GM20431 (cell line): ENCODE measurements at regions not wholly inside any gene's neighbourhood (a gene's known extent, or its start where the extent isn't known, plus 50 kb on each side); places are given as distances from the start of the nearest gene placed in this dataset.

ENCODE experiments used
- in situ Hi-C: fragments of 300-500 bp; cut with MseI, MboI; formaldehyde crosslinking; loops from one replicate; pipeline ENCODE4 v1.15.0; 2020; ENCODE audit warnings: low sequenced_read_pairs; ENCODE audit not compliant: unreplicated experiment

DNA sequence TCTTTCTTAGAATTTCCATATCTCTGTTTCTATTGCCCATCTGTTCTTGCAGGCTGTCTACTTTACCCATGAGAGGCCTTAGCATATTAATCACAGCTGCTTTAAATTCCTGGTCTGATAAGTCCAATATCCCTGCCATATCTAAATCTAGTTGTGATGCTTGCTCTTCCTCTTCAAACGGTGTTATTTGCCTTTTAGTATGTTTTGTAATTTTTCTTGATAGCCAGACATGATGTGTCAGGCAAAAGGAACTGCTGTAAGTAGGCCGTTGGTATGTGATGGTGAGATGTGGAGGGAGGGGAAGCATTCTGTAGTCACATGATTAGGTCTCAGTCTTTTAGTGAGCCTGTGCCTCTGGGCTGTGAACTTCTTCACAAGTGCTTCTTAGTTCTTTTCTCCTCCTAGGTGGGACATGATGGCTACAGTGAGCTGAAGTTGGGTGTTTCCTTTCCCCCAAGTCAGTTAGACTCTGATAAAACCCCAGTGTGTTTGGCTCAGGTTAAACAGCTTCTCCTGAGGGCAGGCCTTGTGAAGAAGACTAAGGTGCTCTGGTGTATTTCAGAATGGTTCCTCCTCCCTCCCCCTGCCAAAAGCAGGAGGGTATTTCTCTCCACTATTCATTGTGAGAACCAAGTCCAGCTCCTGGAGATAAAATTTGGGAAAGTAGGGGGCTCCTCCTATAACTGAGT, 195.9 kb upstream of the PARP11 start:
- in situ Hi-C loops: no loop called here

DNA sequence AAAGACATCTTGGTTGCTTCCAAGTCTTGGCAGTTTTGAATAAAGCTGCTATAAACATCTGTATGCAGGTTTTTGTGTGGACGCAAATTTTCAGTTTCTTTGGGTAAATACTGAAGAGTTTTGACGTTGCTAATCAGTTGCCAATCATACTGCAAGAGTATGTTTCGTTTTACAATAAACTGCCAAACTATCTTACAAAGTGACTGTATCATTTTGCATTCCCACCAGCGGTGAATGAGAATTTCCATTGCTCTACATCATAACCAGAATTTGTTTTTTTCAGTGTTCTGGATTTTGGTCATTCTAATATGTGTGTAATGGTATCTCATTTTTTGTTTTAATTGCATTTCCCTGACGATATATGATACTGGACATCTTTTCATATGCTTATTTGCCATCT, 190.8 kb upstream of the PARP11 start:
- in situ Hi-C loops: no loop called here

DNA sequence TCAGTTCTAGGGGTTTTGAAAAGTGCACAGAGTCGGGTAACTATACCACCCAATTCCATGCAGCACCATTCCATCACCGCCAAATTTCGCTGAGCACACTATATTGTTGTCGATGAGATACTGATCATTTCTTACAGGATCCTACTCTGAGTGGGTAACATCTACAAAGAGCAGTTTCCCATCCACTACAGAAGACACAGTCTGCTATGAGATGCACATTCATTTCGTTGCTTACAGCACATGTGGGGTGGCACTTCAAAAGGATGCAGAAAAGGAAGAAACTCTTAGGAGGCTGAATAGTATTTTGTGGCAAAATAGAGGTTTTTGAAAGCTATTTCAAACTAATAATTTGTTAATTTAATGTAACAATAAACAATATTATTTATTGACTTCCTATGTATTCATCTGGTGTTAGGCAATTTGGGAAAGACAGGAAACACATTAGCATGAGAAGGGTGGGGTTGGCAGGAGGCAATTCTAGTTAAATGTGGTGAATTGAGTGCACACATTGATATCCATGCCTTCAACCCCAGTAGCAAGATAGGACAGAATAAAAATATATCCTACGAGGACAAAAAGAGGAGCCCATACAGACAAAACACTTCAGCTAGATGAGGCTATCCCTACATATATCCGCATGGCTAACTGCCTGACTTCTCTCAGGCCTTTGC, 186.8 kb upstream of the PARP11 start:
- in situ Hi-C loops: no loop called here

DNA sequence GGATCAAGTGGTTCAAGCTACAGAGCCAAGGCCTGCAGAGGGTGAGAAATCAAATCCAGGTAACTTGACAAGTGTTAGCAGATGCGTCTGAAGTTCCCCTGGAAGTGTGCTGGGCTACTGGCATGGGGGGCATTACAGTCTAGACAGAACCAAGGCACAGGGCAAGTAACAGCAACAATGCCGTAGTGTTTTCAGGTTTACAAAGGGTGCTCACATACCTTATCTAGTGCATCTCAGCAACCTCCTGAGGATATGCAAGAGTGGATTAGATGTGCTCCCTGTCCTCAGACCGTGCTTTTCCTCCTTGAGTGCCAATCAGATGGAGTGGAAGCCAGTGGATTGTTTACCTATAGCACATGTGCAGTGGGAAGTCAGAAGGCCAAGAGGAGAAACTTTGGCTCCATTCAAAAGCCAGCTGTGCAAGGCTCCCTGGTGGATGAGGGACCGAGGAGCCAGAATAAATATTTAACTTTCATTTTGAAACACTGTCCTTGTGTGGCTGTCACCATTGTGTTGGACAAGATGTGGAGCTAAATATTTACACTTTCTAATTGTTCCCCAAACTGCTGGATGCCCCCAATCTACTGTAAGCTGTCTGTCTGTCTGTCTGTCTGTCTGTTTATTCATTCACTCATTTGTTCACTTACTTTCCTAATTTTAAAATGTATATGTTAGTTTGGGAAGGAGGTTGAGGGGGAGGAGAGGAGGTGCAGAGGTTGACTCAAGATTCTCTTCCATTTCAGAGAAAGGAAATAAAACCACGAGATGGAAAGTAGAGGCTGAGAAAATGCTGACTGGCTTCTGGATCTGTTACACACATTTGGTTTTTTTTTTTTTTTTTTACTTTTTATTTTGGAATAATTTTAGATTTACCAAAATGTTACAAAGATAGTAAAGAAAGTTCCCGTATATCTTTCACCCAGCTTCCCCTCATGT, 184.0 kb upstream of the PARP11 start:
- in situ Hi-C loops: no loop called here

DNA sequence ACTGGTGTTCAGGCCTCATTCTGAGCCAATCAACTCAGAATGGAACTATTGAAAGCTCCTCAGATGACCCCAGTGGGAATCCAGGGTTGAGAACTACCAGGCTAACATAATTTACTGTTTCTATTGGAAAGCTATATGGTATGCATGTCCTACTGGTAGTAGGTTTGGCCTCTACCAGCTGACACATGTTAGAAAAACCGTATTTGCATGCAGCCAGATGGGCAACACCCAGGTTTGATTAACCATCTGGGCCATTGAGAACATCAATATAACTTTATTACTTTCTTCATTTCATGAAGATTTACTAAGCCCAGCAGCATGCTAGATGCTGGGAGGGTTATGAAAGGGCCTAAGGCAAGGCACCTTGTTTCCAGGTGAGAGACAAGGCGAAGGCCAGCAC, 181.4 kb upstream of the PARP11 start:
- in situ Hi-C loops: no loop called here

DNA sequence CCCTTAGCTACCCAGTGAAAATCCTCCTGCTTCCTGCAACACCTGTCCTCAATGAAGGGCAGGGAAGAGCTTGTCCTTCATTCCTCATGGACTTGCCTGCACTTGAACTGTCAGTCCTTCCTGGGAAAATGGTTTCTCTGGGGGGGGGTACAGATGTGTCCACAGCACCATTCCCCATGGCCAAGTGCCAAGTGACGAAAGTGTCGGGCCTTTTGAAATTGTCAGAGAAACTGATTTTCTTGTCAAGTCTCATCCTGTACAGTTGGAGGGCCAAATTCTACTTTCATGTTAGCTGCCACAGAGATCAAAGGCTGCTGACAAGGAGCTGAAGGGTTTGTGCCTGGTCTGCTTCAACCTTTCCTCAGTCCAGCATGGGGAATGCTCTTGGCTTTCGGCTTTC, 179.5 kb upstream of the PARP11 start:
- in situ Hi-C loops: no loop called here

DNA sequence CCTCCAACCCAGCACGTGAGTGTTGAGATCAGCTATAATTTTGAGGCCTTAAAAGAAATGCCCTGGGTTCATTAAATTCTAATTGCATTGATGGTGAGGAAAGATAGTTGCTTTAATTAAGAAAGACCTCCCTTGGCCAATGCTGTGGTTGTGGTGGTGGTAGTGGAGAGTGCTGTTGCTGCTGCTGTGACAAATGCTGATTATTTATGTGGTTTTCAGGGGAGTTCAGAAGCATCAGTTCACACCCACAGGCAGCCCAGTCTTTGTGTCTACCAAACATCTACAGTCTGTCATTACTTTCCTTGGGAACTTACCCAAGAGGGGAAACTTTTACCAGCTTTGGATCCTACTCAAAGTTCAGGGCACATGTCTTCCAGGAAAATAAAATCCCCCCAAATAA, 178.4 kb upstream of the PARP11 start:
- in situ Hi-C loops: no loop called here

DNA sequence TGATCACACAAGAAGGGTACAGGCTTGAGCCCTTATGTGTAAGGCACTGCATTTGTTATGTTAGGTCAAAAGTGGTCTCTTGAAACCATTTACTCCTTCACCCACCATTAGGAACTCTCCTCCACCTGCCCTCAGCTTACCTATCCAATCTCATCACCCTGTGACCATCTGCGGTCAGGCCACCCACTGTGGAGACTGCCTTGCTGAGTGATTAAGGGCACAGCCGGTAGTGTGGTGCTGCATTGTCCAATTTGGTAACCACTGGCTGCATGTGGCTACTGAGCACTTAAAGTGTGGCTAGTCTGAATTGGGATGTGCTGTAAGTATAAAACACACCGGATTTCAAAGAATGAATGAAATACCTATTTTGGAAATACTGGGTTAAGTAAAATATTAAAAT, 177.1 kb upstream of the PARP11 start:
- in situ Hi-C loops: no loop called here

DNA sequence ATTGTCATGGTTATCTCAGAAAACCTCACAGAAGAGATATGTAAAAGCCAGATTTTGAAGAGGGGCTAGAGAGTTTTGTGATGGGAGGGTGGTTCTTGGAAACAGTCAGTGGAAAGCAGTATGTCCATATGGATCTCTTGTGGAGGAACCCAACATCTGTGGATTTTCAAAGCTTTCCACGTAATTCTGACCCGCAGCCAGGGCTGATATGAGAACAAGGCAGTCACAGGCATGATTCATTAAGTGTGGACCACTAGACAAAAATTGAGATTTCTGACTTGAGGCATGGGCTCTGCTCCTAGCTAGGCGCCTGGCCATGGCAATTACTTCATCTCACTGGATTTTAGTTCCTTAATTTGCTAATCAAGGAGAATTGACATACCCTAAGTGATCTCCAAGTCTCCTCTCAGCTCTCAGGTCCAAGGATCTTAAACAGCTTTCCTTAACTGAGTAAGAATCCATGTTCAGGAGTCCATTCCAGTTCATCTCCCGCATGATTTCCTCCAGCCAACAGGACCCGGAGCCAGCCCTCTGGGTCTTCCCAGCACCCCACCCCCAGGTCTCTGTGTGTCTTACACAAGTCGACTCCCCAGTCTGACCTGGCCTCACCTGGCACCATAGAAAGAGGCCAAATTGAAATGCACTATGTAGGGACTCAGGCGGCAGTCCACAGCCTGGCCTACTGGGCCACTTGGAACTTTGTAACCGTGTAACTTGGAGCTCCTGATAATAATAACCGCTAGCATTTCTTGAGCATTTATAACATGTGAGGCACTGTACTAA, 176.3 kb upstream of the PARP11 start:
- in situ Hi-C loops: no loop called here

DNA sequence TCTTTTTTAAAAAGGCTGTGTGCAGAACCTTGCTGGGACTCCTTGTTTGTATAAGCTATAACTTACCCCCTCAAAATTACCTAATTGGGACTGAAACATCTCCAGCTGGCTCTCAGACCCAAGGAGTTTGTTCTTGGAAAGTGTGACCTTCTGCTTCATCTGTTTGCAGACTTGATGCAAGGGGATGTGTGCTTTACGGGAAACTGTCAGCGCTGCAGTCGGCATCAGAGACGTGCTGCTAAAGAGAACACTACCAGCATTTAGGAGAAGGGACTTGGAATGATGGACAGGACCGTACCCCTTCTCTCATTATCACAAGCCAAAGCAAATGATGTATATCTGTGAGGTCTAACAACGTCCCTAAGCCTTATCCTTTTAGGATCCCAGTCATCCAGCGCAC, 174.2 kb upstream of the PARP11 start:
- in situ Hi-C loops: no loop called here

DNA sequence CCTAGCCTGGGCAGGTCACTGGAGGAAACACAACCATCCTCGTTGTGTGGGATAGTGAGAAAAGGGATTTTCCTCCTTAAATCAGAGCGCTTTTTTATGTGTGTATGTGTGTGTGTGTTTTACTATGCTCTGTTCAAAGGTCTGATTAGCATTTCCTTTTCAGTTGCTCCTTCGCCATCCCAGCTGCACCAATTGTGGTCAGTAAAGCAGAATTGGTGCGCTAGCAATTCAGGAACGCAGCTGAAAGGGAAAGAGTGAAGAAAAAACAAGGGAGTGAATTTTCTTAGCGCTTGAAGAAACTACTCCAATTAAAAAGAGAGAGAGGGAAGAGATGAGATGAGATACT, 173.3 kb upstream of the PARP11 start:
- in situ Hi-C loops: no loop called here

DNA sequence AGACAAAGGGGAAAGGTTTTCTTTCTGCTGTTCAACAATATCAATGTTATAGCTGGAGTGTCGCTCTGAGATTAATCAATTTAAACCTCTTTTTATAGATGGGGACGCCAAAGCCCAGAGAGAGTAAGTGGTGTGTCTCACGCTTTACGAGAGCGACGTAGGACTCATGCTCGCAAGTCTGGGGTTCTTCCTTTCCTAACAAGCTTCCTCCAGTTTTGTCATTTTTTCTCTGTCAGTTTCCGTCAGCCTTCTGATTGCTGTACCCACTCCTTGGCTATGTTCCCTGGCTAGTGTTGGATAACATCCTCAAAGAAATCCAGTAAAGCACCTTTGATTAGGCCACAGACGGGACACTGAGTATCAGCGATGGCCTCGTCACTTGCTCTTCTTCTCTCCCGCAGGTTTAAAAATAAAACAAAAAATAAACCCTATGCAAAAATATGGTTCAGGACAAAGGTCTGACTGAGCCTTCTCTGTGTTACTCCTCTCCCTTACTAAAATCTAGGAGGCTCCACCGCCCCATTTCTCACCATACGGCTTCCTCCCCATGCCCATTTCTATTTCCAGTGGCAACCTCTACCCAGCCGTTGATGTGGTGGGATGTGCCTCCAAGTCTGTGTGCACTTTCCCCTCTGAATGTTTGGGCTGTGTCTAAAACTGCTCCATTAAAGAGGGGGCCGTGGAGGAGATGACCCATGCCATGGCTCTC, 172.7 kb upstream of the PARP11 start:
- in situ Hi-C loops: no loop called here

DNA sequence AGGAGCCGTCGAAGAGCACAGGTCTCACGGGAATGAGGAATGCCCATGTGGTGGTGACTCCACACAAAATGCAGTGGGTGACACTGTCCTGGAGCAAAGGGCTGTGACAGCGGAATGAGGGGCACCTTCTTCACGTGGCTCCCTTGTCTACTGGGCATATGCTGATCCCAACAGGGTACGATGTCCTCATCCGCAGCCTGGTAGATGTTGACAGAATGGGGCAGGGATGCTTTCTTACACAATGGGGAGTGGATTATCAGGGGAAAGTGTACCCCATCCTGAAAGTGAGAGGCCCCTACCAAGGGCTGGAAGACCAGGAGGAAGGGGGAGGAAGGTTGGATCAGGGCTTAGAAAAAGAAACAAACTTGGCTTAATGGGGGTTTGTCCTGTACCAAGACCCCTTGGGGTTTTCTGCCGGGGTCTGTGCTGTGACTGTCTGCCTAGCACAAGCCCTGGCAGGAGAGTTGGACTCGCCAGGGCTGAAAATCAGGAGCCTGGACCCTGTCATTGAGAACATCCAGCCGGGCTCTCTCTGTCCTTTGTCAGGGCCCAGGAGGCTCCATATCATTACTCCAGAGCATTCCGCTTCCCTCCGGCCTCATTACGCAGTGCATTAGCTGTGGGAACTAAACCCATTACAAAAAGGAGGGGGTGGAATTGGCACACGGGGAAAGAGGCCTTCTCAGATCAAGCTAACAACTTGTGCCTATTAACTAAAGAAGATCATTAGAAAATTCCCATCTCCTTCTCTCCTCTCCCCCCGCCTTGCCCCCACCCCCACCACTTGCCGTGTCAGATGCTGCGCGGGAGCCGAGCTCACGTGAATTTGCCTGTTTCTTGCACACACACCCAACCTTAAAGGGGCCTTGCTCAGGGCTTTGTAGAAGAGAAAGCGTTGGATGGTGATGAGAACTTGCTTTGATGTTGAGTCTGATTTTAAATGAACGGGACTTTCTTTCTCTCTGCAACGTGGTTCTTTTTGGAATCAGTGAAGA, 171.8 kb upstream of the PARP11 start:
- in situ Hi-C loops: no loop called here

DNA sequence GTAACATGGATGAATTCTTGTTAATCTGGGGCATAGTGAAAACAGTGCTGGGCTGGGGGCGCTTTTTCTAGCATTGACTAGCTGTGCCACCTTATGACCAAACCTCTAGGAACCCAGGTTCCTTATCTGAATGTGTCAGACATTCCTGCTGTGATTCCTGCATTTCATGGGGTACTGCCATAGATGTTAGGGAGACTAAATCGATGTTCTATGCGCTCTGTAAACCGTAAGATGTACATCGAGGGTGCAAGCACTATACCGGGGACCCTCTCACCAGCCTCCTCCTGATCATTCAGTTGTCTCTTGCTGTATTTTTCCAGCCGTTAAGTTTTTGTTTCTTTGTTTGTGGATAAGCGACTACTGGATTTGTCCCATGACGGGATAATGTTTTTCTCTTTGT, 170.9 kb upstream of the PARP11 start:
- in situ Hi-C loops: no loop called here

DNA sequence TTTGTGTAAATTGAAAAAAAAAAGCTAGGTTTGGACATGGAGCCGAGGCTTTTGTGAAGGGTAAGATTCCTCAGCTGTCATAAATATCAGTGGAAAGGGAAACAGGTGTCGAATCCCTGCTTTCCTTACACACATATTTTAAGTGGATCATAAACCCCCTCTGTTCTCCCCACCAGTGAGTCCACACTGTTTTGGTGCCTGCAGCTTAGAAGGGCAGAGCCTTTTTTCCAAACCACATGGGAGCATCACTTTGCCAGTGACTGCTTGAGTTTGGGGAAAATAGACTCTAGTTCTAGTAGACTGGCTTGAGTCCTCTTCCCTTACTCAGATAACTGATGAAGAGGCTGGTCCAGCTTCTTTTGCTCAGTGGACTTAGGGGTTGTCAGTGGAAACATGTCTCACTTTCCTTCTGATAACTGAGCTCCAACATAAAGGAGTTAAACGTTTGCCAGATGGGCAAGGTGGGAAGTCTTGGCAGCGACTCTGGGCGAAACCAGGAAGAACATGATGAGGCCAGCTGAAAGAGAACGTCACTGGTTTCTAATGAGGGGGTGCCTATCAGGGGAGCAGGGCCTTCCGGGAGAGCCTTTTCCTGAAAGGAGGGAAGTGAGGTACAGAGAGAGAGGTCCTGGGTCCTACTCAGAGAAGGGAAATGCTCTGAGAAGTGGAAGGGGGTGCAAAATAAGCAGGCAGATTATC, 168.1 kb upstream of the PARP11 start:
- in situ Hi-C loops: no loop called here

DNA sequence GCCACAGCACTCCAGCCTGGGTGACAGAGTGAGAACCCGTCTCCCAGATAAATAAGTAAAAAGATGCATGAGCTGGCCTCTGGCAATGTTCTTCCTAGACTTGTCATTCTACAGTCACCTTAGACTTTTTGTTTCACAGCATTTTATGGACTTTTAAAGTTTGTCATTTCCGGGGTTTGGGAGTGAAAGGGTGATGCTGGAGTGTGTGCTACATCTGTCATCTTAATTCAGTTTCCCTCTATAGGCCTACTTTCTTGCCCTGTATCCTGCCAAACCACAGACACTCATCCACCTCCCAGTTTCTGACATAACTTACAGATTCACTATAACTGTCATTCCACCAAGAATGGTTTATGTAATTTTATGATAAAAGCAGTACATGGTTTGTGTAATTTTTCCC, 166.7 kb upstream of the PARP11 start:
- in situ Hi-C loops: no loop called here

DNA sequence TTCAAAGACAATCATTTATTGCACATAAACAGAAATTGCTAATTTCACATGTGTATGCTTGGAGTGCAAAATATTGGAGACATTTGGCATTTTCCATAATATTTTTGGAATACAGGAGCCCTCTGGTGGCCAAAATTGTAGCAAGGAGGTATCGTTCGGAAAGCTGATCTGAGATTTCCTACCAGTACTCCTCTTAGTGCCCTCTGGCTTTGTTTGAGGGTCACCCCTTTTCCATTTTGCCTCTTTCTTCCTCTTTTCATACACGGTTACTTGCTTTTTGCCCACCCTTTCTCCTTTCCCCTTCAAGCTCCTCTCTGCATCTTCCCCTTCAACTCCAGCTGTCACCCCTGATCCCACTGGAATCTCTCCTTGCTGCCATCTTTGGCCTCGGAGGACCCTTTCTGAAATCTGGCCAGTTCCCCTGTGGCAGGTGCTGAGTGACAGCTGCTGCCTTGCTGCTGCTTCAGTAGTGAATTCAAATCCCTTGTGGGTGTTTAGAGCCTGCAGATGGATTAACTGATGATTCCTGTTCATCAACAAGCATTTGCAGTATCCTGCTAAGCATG, 164.6 kb upstream of the PARP11 start:
- in situ Hi-C loops: no loop called here
